Keratinocyte (primary cell): ENCODE measurements at regions not wholly inside any gene's neighbourhood (a gene's known extent, or its start where the extent isn't known, plus 50 kb on each side); places are given as distances from the start of the nearest gene placed in this dataset.

Experiments
- DNase-seq: peaks from one replicate; pipeline ENCODE4 v3.0.0-alpha.2; 2011; ENCODE audit warnings: low read depth, missing footprints, low spot score
- FAIRE-seq: peaks from 2 replicates; lab custom pipeline; 2011; peaks lifted over from hg19 to GRCh38; lab: Jason Lieb, UNC
- H2AFZ ChIP-seq: 2 replicates; pipeline ENCODE4 v1.6.0; 2012; ENCODE audit warnings: low read length, control low read depth, inconsistent platforms; ENCODE audit not compliant: control insufficient read depth
- H3K27ac ChIP-seq: 2 replicates; pipeline ENCODE4 v1.5.1; 2011; ENCODE audit warnings: low read length; ENCODE audit not compliant: control insufficient read depth, insufficient read depth
- H3K27me3 ChIP-seq: 3 replicates; pipeline ENCODE4 v1.6.0; 2011; ENCODE audit warnings: low read length; ENCODE audit not compliant: control insufficient read depth, insufficient read depth; ENCODE audit errors: extremely low read depth
- H3K36me3 ChIP-seq, 2 experiments: 2 replicates in 1 of 2; 3 replicates in 1 of 2; pipeline ENCODE4 v1.5.1; 2011; ENCODE audit warnings: low read length in 2 of 2, mild to moderate bottlenecking in 1 of 2; ENCODE audit not compliant: control insufficient read depth in 2 of 2, insufficient read depth in 2 of 2; ENCODE audit errors: extremely low read depth in 1 of 2
- H3K4me1 ChIP-seq: 3 replicates; pipeline ENCODE4 v1.5.1; 2011; ENCODE audit warnings: low read length; ENCODE audit not compliant: control insufficient read depth, insufficient read depth; ENCODE audit errors: extremely low read depth
- H3K4me2 ChIP-seq: 3 replicates; pipeline ENCODE4 v1.6.0; 2011; ENCODE audit warnings: low read depth, low read length; ENCODE audit not compliant: control insufficient read depth, insufficient read depth; ENCODE audit errors: extremely low read depth
- H3K4me3 ChIP-seq, 3 experiments: fragments of 200-600 bp in 1 of 3; sonication (generic) in 1 of 3; 2 replicates in 2 of 3; 3 replicates in 1 of 3; pipeline ENCODE4 v1.5.1; 2011 to 2016; ENCODE audit warnings: low read length in 3 of 3, mild to moderate bottlenecking in 3 of 3, control low read depth in 2 of 3, inconsistent platforms in 1 of 3, low read depth in 1 of 3, mixed read lengths in 1 of 3, mixed run types in 1 of 3, moderate library complexity in 1 of 3; ENCODE audit not compliant: control insufficient read depth in 2 of 3, insufficient read depth in 2 of 3; ENCODE audit errors: extremely low read depth in 1 of 3
- H3K79me2 ChIP-seq: 2 replicates; pipeline ENCODE4 v1.6.0; 2012; ENCODE audit warnings: low read length; ENCODE audit not compliant: control insufficient read depth, insufficient read depth
- H3K9ac ChIP-seq: 3 replicates; pipeline ENCODE4 v1.6.0; 2011; ENCODE audit warnings: low read length; ENCODE audit not compliant: control insufficient read depth, insufficient read depth; ENCODE audit errors: extremely low read depth
- H3K9me1 ChIP-seq: 3 replicates; pipeline ENCODE4 v1.6.0; 2011; ENCODE audit warnings: low read length; ENCODE audit not compliant: control insufficient read depth, insufficient read depth; ENCODE audit errors: extremely low read depth
- H3K9me3 ChIP-seq: 2 replicates; pipeline ENCODE4 v1.5.1; 2012; ENCODE audit warnings: low read depth, low read length; ENCODE audit not compliant: control insufficient read depth
- H4K20me1 ChIP-seq: 3 replicates; pipeline ENCODE4 v1.6.0; 2011; ENCODE audit warnings: low read length; ENCODE audit not compliant: control insufficient read depth, insufficient read depth; ENCODE audit errors: extremely low read depth
- CTCF ChIP-seq, 3 experiments: IDR thresholded peaks in 1 of 3; conservative IDR thresholded peaks in 1 of 3; optimal IDR thresholded peaks in 1 of 3; 2 replicates in 2 of 3; 3 replicates in 1 of 3; pipeline versions ENCODE3 to v1.5.1; 2011; ENCODE audit warnings: low read length in 3 of 3, mild to moderate bottlenecking in 3 of 3, moderate library complexity in 2 of 3, control low read depth in 1 of 3, inconsistent platforms in 1 of 3; ENCODE audit not compliant: insufficient read depth in 2 of 3; ENCODE audit errors: extremely low read depth in 1 of 3
- EZH2 ChIP-seq: IDR thresholded peaks from one replicate; pipeline ENCODE4 v1.6.1; 2012; ENCODE audit warnings: inconsistent platforms, mild to moderate bottlenecking, low read length, moderate library complexity
- dilution Hi-C: fragments of 300-500 bp; cut with MboI; formaldehyde crosslinking; loops from one replicate; pipeline ENCODE4 v1.7.0; 2020; ENCODE audit warnings: low sequenced_read_pairs; ENCODE audit not compliant: extremely low pct_ligation_motif_present

GRCh38 chr2:58886009-58886408 is 644.9 kb upstream of the FANCL start:
- H2AFZ ChIP-seq: no peak overlapping the region
- H3K4me1 ChIP-seq: no peaks in the 10 kb centered on the region
- TF ChIP-seq EZH2 (no peak), CTCF (optimal IDR thresholded peaks at IDR 0.05 in 1 of 3, IDR thresholded peaks at IDR 0.05 in 1 of 3, conservative IDR thresholded peaks at IDR 0.05 in 1 of 3; ENCODE audit: extremely low read depth in 1 of 3, insufficient read depth in 2 of 3, low read length in 3 of 3) (no peak)
- no peaks in the 10 kb centered on the region for H3K9me1 ChIP-seq
- H3K79me2 ChIP-seq: no peaks in the 10 kb centered on the region
- dilution Hi-C loops: no loop called here
- H3K9ac ChIP-seq: no peak overlapping the region
- no peak overlapping the region for H3K27ac ChIP-seq
- H3K27me3 ChIP-seq: no peaks in the 10 kb centered on the region
- no peak overlapping the region for H3K4me2 ChIP-seq
- no peaks in the 10 kb centered on the region for H3K9me3 ChIP-seq
- H4K20me1 ChIP-seq: no peaks in the 10 kb centered on the region
- no peak for DNase-seq
- H3K36me3 ChIP-seq: no peaks in the 10 kb centered on the region
- FAIRE-seq: no peak
- H3K4me3 ChIP-seq: no peak overlapping the region

GRCh38 chr2:58879834-58880233 is 638.7 kb upstream of the FANCL start:
- dilution Hi-C loops: no loop called here

More at GRCh38 chr2:58879834-58880233, 638.7 kb upstream of the FANCL start:
- DNase-seq: no peak
- H3K4me1 ChIP-seq: no peaks in the 10 kb centered on the region
- H3K79me2 ChIP-seq: no peaks in the 10 kb centered on the region
- H4K20me1 ChIP-seq: no peaks in the 10 kb centered on the region
- no peak overlapping the region for H3K27ac ChIP-seq
- H3K9me1 ChIP-seq: no peaks in the 10 kb centered on the region
- no peak for FAIRE-seq
- H3K27me3 ChIP-seq: no peaks in the 10 kb centered on the region
- H3K4me3 ChIP-seq: no peak overlapping the region
- no peak for TF ChIP-seq EZH2
- no peak for TF ChIP-seq CTCF (optimal IDR thresholded peaks at IDR 0.05 in 1 of 3, IDR thresholded peaks at IDR 0.05 in 1 of 3, conservative IDR thresholded peaks at IDR 0.05 in 1 of 3; ENCODE audit: extremely low read depth in 1 of 3, insufficient read depth in 2 of 3, low read length in 3 of 3)
- H3K36me3 ChIP-seq: no peaks in the 10 kb centered on the region
- no peak overlapping the region for H2AFZ ChIP-seq
- no peak overlapping the region for H3K9ac ChIP-seq
- no peaks in the 10 kb centered on the region for H3K9me3 ChIP-seq
- no peak overlapping the region for H3K4me2 ChIP-seq
